ENCODE measurements at regions not wholly inside any gene's neighbourhood (a gene's known extent, or its start where the extent isn't known, plus 50 kb on each side); places are given as distances from the start of the nearest gene placed in this dataset.

- TF ChIP-seq POLR2AphosphoS5 (IDR thresholded peaks at IDR 0.05): no peak
- no peak for TF ChIP-seq POLR2A (IDR thresholded peaks at IDR 0.05)
- TF ChIP-seq, protein P1, sequence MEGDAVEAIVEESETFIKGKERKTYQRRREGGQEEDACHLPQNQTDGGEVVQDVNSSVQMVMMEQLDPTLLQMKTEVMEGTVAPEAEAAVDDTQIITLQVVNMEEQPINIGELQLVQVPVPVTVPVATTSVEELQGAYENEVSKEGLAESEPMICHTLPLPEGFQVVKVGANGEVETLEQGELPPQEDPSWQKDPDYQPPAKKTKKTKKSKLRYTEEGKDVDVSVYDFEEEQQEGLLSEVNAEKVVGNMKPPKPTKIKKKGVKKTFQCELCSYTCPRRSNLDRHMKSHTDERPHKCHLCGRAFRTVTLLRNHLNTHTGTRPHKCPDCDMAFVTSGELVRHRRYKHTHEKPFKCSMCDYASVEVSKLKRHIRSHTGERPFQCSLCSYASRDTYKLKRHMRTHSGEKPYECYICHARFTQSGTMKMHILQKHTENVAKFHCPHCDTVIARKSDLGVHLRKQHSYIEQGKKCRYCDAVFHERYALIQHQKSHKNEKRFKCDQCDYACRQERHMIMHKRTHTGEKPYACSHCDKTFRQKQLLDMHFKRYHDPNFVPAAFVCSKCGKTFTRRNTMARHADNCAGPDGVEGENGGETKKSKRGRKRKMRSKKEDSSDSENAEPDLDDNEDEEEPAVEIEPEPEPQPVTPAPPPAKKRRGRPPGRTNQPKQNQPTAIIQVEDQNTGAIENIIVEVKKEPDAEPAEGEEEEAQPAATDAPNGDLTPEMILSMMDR (IDR thresholded peaks at IDR 0.05): no peak
These were observed 111.1 kb downstream of the PDCL3 start for GRCh38 chr2:100673691-100674485.
